HG03571 (cell line): ENCODE measurements at regions not wholly inside any gene's neighbourhood (a gene's known extent, or its start where the extent isn't known, plus 50 kb on each side); places are given as distances from the start of the nearest gene placed in this dataset.
"Not testable (repeated sequence)": the region's sequence is repeated elsewhere in the genome, so short reads cannot be mapped to it uniquely, and the experiment has no call there.

Experiments used
- ATAC-seq: cut with Tn5 transposase; IDR thresholded peaks from one replicate; pipeline ENCODE4 v1.9.1; 2021; ENCODE audit not compliant: unreplicated experiment

DNA sequence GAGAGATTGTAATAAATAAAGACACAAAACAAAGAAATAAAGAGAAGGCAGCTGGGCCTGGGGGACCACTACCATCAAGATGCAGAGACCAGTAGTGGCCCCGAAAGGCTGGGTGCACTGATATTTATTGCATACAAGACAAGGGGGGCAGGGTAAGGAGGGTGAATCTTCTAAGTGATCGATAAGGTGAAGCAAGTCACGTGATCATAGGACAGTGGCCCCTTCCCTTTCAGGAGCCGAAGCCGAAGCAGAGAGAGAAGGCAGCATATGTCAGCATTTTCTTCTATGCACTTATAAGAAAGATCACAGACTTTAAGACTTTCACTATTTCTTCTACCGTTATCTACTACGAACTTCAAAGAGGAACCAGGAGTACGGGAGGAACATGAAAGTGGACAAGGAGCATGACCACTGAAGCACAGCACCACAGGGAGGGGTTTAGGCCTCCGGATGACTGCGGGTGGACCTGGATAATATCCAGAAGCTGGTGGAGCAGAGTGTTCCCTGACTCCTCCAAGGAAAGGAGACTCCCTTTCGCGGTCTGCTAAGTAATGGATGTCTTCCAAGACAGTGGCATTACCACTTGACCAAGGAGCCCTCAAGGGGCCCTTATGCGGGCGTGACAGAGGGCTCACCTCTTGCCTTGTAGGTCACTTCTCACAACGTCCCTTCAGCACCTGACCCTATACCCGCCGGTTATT lies 126.4 kb downstream of the RBM46 start:
- not testable (repeated sequence) for ATAC-seq

DNA sequence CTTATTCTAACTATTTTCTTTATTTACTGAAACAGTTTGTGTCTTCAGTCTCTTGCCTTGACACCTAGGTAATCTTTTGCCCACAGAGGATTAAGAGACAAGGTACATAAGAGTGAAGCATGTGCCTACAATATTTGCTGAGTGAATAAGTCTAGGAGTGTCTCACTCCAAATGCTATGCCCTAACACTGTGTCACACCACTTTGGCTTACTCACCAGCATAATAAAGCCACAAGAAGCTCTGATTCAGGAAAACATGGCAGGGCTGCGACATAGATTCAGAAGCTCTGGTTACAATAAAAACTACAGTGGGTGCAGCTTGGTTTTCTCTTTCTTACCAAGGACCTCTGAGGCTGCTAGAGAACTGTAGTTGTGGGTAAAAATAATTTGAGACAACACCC lies 127.1 kb downstream of the RBM46 start:
- no peak for ATAC-seq

- no peak for ATAC-seq
These were observed 130.0 kb downstream of the RBM46 start for GRCh38 chr4:154911097-154911496.

DNA sequence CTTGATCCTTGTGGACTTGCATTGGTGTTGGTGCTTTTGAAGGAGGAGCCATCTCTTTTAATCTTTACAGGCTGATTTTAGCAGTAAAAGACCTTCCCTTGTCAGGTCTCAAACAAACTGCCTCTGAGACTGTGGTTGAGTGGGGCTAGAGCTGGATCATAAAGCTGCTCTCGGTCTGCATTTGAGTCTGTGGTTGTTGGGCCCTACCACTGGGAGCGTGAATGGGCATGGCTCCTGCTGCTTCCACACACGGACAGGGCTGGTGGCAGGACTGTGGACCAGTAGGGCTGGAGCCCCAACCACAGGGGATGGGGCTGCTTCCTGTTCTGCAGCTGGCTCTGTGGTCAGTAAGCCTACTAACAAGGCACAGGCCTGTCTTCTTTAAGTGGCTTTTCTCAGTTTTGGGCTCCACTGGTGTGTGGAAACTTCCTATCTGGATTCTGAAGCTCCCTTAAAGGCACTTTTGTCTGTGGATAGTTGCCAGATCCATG lies 130.6 kb downstream of the RBM46 start:
- ATAC-seq: no peak

- ATAC-seq: no peak
These were observed 135.0 kb downstream of the RBM46 start for GRCh38 chr4:154916068-154916467.

DNA sequence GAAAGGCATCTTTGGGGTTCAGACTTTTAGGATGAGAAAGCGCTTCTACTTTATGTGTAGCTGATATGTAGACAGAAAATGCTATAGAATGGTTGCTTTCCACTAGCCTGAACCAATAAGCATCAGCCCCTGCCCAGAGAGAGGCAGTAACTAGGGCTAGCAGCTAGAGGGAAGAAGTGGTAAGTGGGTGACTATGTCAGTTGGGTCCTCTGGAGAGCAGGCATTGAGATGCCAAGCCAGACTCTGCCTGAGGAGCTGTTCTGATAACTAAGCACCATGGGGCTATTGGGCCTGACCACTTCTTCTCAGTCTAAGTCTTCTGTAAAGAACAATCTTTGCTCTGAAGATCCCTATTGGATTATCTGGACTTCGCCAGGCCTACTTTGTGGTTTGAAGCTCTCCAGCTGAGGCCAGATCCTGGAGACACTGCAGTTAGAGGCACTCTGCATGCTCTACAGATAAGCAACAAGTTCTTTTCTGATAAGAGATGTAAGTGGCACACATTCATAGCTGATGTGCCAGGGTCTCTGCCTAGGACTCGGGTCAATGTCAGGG lies 146.1 kb downstream of the RBM46 start:
- ATAC-seq: no peak

GRCh38 chr4:154928640-154929257 lies 147.7 kb downstream of the RBM46 start:
- ATAC-seq: no peak

- no peak for ATAC-seq
These were observed 155.8 kb downstream of the RBM46 start for GRCh38 chr4:154936873-154937272.

DNA sequence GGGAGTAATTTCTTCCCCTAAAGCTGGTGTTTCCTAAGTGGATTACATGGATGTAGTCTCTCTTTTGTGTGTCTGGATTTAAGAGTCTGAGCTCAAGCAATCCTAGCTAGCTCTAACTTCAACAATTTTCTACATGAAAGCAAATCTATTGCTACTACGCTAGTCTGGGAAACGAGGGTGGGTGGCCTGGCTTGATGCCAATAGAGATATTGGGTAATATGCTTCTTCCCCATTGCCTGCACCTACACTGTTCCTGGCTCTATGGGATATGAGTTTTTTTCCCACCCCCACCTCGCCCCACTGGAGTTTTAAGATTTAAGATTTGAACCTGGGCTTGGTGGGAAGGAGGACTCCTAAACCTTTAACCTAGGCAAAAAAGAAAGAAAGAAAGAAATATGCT lies 158.8 kb downstream of the RBM46 start:
- ATAC-seq: no peak

- ATAC-seq: no peak
These were observed 161.1 kb downstream of the RBM46 start for GRCh38 chr4:154942176-154942575.

GRCh38 chr4:154944996-154945395 lies 163.9 kb downstream of the RBM46 start:
- no peak for ATAC-seq

- ATAC-seq: no peak
These were observed 165.0 kb downstream of the RBM46 start for GRCh38 chr4:154946113-154946512.

GRCh38 chr4:154953691-154954090 lies 172.6 kb downstream of the RBM46 start:
- no peak for ATAC-seq

DNA sequence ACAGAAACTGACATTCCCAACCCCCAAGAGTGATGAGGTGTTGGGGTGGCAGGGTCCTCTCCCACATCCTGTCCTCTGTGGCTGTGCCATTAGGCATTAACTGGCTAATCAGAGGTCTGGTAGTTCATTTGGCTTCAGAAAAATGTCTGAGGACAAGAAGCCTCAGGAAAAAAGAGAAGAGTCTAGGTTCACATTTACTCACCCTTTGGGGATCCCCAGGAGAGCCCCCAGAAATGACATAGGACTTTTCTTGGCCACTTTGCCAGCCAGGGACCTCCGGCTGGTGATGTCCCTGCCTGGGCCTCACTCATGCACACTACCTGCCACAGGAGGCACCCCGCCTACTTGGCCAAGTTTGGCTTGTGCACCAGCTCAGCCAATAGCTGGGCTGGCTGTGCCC lies 173.0 kb downstream of the RBM46 start:
- no peak for ATAC-seq

DNA sequence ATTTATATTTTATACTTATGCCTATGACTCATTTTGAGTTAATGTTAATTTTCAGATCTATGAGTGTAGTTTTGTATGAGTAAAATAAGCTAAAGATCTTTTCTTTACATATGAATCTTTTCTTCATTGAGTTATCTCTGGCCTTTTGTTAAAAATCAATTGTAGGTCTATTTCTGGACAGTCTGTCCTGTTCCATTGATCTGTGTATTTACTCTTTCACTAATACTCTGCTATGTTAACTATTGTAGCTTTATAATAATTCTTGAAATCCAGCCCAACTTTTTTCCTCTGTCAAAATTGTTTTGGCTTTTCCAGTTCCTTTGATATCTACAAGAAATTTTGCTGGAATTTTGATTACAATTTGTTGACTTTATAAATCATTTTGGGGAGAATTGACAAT lies 177.0 kb downstream of the RBM46 start:
- no peak for ATAC-seq

DNA sequence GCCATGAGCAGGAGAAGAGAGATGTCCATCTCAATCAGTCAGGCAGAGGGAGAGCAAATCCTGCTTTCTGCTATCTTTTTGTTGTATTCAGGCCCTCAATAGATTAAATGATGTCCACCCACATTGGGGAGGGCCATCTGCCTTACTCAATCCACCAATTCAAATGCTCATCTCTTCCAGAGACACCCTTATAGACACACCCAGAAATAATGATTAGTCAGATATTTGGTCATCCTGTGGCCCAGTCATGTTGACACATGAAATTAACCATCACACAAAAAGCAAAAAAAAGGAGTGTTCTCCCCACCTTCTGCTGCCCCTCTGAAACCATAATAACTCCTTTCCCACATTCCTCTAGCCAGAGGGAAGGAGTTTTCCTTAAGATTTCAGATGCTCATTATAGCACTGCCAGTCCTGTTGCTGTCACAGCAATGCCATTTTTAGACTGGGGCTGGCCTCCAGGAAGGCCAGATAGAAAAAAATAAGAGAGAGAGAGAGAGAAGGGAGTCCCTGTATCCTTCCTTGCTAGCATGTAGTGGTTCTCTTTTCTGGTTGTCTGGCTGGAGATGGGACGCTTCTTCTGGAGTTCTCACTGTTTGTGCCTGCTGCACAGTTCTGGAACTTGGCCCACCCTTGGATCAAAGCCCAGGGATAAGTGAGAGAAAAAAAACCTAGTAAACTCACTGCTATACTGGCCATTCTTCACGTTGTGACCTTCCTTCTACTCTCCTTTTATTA lies 177.7 kb downstream of the RBM46 start:
- no peak for ATAC-seq

DNA sequence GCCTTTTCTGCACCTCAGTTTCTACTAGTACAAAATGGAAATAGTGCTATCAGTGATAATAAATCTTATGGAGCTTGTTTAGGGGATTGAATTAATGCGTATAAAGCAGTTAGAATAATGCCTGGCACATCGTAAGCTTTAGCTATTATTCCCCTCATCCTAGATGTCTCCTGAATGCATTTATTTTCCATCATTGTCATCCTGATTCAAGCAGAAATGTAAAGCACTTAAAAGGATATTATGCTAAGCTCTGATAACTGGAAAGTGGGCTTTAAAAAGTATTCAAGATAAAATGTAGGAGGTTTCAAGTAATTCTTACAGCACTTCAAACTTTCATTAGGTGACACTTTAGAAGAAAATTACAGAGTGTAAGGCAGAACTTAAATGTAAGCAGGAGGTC lies 178.7 kb downstream of the RBM46 start:
- ATAC-seq: no peak

- ATAC-seq: no peak
These were observed 179.4 kb downstream of the RBM46 start for GRCh38 chr4:154960476-154960875.

GRCh38 chr4:154961263-154961662 lies 180.2 kb downstream of the RBM46 start:
- ATAC-seq: peak; percentile 83

GRCh38 chr4:154973244-154974035 lies 192.4 kb downstream of the RBM46 start:
- no peak for ATAC-seq

GRCh38 chr4:154977228-154977627 lies 196.2 kb downstream of the RBM46 start:
- ATAC-seq: no peak
